NCI-H2171 treated with DMSO at 0.1 percent for 48 hours (cell line): ENCODE measurements at regions not wholly inside any gene's neighbourhood (a gene's known extent, or its start where the extent isn't known, plus 50 kb on each side); places are given as distances from the start of the nearest gene placed in this dataset.
"Not testable (repeated sequence)": the region's sequence is repeated elsewhere in the genome, so short reads cannot be mapped to it uniquely, and the experiment has no call there.

ENCODE experiments used
- DNase-seq: peaks from one replicate; lab custom pipeline; 2025; lab: John Stamatoyannopoulos, UW

- no peak for DNase-seq
Observed at GRCh38 chr21:18826562-18826961, 423.0 kb upstream of the TMPRSS15 start.

DNA sequence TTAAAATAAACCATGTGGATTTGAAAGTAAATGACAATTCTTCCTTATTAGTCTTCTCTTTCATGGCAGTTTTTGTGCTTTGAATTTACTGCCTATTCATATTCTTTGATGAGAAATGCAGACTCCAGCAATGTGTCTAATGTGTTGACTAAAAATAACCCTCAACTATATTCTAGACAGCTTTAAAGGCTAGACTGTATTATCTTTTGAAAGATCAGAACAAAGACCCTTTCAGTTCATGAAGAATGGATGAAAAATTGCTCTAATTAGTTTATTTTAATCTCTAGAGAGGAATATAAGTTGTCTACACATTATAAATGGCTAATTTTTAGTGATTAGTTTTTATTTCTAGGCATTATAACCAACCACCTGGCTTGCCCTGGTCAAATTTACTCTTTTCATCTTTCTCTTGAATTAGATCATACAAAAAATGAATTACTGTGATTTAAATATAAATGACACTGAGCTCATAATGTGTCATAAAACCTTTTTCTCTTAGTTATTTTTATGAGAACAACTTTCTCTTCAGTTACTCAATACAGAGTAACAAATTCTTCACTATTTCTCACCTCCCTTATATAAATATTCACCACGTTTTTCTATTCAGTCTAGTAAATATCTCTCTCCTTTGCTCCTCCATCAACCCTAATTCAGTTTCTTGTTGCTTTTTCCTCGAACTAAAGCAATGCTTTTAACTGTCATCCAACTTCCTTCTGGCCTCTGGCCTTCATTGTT, 428.5 kb upstream of the TMPRSS15 start:
- no peak for DNase-seq

- DNase-seq: no peak
Observed at GRCh38 chr21:18832950-18833349, 429.4 kb upstream of the TMPRSS15 start.

GRCh38 chr21:18834121-18834520, 430.5 kb upstream of the TMPRSS15 start:
- not testable (repeated sequence) for DNase-seq

DNA sequence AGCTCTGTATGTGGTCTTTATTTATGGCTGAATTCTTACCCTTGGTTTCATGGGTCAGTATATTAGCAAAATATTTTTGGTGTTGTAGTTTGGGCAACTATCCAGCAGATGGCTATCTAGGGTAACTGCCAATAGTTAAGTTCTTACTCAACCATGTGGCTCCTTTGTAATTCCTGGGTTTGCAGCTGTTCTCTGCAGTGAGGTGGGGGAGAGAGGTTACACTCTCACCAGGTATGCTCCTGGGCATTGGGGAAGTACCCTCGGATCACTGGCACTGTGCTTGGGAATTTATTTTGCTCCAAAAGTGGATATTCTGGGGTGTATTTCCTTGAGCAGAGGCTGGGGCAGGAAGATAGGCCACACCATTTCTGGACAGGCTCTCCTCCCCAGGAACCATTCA, 436.7 kb upstream of the TMPRSS15 start:
- peak; percentile 2 for DNase-seq

GRCh38 chr21:18857606-18858005, 454.0 kb upstream of the TMPRSS15 start:
- DNase-seq: not testable (repeated sequence)

- no peak for DNase-seq
Observed at GRCh38 chr21:18869104-18869503, 465.5 kb upstream of the TMPRSS15 start.

DNA sequence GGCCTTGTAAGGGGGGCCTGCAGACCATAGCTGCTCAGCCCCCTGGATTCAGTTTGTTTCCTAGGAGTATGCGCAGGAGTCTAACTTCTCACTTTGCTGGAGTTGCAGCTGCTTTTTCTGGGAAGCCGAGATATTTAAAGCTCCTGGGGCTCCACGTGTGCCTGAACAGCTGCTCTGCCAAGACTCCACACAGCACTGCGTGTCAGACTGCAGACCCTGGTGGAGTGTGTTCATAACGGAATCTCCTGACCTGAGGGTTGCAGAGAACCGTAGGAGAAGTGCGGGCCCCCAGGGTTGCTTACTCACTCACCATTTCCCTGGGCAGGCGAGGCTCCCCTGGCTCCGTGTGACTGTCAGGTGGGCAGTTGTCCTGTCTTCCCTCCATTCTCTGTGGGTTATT, 474.3 kb upstream of the TMPRSS15 start:
- DNase-seq: no peak

DNA sequence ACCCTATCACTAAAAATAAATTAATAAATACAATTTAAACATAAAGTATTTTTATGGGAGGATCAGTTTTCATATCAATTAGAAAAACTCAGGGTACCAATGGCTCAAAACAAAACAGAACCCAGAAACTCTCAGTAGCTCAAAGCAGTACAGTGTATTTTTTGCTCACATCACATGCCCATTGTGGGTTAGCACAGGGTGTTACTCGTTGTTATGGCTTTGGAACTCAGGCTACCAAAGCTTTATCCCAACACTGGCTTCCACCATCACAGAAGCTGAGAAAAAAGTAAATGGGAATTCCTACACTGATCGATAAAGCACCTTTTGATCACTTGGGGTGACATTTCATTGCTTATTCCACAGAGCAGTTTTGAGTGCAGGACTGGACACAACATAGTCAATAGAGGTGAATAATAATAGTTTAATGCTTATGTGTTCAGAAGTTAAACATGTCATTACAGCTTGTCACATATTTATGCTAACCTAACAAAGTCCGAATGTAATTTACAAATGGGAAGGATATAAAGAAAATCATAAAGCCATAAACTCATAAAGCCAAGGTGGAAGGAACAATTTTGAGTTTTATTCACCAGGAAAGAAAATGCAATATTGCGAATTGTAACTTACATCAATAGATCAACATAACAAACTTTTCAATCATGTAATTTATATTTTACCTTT, 484.5 kb upstream of the TMPRSS15 start:
- DNase-seq: no peak

DNA sequence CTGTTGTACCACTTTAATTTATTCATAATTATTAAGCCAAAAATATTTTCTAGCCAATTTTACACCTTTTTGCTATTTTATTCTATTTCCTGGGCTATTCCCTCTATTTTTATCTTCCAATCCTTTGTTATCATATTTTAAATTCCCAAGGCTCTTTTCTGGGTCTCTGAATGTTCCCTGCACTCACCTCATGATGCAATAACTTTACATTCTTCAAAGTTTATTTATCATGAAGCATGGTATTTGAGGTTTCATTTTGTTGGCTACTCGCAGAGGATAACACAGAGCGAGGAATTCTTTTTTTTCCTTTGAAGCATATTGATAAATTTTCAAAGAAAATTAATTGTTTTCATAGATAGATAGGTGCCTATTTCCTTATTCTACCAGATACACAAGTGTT, 489.8 kb upstream of the TMPRSS15 start:
- no peak for DNase-seq

DNA sequence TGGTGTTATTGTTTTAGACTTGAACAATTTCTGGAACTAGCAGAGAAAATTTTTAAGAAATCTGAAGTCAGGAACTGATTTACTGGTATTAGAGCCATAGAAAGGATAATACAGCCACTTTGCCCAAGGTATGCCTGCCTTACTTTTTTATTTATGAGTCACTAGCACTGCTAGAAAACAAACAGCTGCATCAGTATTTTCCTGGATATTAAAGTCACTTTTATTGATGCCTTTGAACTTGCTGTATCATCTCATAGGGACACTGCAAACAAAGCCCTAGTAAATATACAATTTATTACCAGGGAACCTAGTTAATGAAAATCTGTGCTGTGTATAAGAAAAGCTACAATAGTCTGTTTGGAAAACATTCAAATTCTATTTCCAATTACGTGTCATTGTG, 490.8 kb upstream of the TMPRSS15 start:
- DNase-seq: no peak

DNA sequence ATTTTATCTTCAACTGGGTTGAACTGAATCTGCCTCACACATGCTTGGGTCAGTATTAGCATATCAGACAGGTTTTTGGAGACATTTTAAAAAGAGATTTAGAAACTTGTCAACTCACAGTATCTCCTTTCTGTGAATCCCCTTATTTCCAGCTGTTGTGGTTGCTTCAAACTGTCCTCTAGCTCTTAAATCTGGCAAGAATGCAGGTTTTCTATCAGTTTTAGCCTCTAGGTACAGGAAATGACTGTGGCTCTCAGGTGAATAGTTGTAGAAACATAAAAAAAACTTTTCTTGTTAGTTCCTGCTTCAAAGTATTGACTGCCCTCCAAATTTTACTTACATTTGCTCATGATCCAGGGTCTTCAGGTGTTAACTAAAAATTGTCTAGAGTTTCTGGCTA, 495.7 kb upstream of the TMPRSS15 start:
- DNase-seq: no peak

DNA sequence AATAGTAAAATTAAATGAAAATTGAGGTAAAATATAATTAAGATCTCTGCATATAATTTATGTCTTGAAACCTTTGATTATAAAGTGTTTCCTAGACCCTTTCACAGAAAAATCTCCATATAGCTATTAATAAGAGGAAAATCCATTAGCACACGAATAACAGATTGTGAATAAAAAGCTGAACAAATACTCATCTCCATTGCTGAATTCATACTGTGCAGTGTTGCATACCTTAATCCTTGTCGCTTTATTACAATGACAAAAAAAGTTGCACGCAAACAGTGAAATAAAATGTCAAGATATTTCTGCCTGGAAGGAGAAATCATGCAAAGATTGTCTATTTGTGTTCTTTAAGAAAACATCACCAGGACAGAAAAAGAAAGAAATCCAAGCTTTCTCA, 499.1 kb upstream of the TMPRSS15 start:
- no peak for DNase-seq

- no peak for DNase-seq
Observed at GRCh38 chr21:18907076-18907475, 503.5 kb upstream of the TMPRSS15 start.

- DNase-seq: no peak
Observed at GRCh38 chr21:18908641-18909040, 505.1 kb upstream of the TMPRSS15 start.

- DNase-seq: no peak
Observed at GRCh38 chr21:18913914-18914313, 510.3 kb upstream of the TMPRSS15 start.

GRCh38 chr21:18914570-18914969, 511.0 kb upstream of the TMPRSS15 start:
- DNase-seq: no peak

DNA sequence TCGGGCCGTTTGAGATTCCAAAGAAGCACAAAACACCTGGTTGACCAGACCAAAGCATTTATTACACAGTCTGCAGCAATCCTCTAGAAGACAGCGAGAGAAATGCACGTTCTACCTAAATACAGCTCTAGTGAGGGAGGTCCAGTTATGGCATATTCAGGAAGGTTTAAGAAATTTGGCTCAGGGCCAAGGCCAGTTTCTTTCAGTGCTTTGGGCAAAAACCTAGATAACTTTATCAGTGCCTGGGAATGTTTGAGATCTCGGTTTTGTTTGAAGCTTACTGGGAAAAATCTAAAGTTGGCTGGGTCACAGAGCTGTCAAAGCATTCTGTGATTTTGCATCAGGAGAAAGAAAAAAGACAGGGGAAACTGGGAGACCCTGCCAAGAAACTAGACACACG, 514.0 kb upstream of the TMPRSS15 start:
- no peak for DNase-seq

- no peak for DNase-seq
Observed at GRCh38 chr21:18931237-18931636, 527.7 kb upstream of the TMPRSS15 start.

GRCh38 chr21:18937337-18937736, 533.8 kb upstream of the TMPRSS15 start:
- no peak for DNase-seq

DNA sequence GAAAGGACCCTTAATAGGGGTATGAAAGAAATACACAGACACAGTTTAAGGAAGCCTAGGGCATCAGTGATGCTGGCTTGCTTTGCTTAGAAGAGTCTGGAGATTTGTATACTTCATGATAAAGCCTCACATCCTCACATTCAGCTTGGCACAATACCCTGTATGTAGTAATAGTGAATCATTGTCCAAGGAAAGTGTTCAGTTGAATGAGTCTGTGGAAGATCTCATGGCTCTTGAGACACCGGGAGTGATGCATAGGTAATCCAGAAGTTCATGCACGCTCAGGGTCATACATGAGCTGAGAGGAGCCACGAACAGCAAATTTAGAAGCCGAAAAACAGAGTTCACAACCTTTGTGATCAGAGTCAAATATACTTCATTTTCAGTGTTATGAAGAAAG, 537.2 kb upstream of the TMPRSS15 start:
- DNase-seq: no peak

- DNase-seq: no peak
Observed at GRCh38 chr21:18950045-18950740, 546.6 kb upstream of the TMPRSS15 start.
